ENCODE measurements at regions not wholly inside any gene's neighbourhood (a gene's known extent, or its start where the extent isn't known, plus 50 kb on each side); places are given as distances from the start of the nearest gene placed in this dataset.

DNA sequence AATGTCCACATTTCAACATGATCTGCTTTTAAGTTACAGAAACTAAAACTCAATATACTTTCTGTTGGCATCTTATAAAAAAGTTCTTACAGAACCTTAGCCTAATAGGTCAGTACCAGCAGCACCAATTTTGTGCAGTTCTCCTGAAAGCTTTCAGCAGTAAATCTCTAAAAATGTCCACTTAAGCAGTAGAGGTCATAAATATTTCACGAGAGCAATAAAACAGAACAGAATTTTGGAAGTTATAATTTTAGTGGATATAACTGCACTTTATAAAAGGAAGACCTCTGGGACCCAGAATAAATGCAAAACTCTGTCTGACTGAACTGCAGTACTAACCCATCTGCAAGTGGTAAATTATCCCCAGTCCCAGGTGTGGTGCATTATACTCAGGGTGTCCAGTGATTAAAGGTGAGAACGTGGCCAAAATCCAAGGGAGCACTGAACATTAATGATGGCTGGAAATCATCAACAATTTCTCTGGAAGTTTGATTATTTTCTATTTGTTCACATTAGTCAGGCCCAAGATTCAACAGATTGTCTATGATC is 172.6 kb upstream of the RSPO3 start:
- no peaks in the 10 kb centered on the region for H3K36me3 ChIP-seq (ENCODE audit: insufficient read depth, low read length)
- no peaks in the 10 kb centered on the region for H3K9me3 ChIP-seq (ENCODE audit: insufficient read depth, low read depth, low read length)
- no peaks in the 10 kb centered on the region for H3K9me2 ChIP-seq (replicated peaks; ENCODE audit: low read depth, low read length)
- no peak overlapping the region for H2AFZ ChIP-seq (ENCODE audit: low read length)
- H3K9ac ChIP-seq (ENCODE audit: low read depth, low read length, poor library complexity, severe bottlenecking) = no peak overlapping the region
- TF ChIP-seq EZH2phosphoT487 (IDR thresholded peaks at IDR 0.05; ENCODE audit: borderline replicate concordance) = no peak
- TF ChIP-seq, protein P1, sequence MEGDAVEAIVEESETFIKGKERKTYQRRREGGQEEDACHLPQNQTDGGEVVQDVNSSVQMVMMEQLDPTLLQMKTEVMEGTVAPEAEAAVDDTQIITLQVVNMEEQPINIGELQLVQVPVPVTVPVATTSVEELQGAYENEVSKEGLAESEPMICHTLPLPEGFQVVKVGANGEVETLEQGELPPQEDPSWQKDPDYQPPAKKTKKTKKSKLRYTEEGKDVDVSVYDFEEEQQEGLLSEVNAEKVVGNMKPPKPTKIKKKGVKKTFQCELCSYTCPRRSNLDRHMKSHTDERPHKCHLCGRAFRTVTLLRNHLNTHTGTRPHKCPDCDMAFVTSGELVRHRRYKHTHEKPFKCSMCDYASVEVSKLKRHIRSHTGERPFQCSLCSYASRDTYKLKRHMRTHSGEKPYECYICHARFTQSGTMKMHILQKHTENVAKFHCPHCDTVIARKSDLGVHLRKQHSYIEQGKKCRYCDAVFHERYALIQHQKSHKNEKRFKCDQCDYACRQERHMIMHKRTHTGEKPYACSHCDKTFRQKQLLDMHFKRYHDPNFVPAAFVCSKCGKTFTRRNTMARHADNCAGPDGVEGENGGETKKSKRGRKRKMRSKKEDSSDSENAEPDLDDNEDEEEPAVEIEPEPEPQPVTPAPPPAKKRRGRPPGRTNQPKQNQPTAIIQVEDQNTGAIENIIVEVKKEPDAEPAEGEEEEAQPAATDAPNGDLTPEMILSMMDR (conservative IDR thresholded peaks at IDR 0.05; ENCODE audit: low read length) = no peak
- H3F3A ChIP-seq (ENCODE audit: low read depth) = no peaks in the 10 kb centered on the region
- H3K4me3 ChIP-seq (ENCODE audit: low read length, poor library complexity, severe bottlenecking) = no peak overlapping the region
- H3K4me1 ChIP-seq (ENCODE audit: insufficient read depth, low read length, poor library complexity, severe bottlenecking) = no peaks in the 10 kb centered on the region
- H3K27me3 ChIP-seq (ENCODE audit: insufficient read depth, low read length, poor library complexity, severe bottlenecking) = no peaks in the 10 kb centered on the region
- H3K79me2 ChIP-seq (ENCODE audit: insufficient read depth, low read length) = no peaks in the 10 kb centered on the region
- H4K20me1 ChIP-seq (ENCODE audit: insufficient read depth, low read length, poor library complexity, severe bottlenecking) = no peaks in the 10 kb centered on the region
- no peak overlapping the region for H3K4me2 ChIP-seq (ENCODE audit: low read depth, low read length, poor library complexity, severe bottlenecking)

DNA sequence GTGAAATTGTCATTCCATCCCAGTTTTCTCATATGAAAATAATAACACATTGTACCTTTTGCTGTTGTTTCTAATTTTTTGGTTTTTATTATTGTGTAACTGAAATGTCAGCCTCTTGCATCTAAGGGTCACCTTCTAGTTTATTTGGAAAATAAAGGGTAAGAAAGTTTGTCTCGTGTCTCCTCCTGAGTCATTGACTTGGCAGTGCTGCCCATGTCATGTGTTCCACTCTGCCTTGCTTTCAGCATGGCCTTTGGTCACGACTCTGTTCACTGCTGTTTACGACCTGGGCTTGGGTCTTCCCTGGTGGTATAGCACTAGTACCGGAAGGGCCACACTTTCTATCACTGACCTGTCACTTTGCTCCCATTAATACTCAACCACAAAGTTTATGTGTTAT is 171.4 kb upstream of the RSPO3 start:
- H3K36me3 ChIP-seq (ENCODE audit: insufficient read depth, low read length) = no peaks in the 10 kb centered on the region
- H3K4me1 ChIP-seq (ENCODE audit: insufficient read depth, low read length, poor library complexity, severe bottlenecking) = no peaks in the 10 kb centered on the region
- H3K9me3 ChIP-seq (ENCODE audit: insufficient read depth, low read depth, low read length) = no peaks in the 10 kb centered on the region
- no peaks in the 10 kb centered on the region for H4K20me1 ChIP-seq (ENCODE audit: insufficient read depth, low read length, poor library complexity, severe bottlenecking)
- no peak overlapping the region for H3K4me3 ChIP-seq (ENCODE audit: low read length, poor library complexity, severe bottlenecking)
- TF ChIP-seq, protein P1 (conservative IDR thresholded peaks at IDR 0.05; ENCODE audit: low read length) = no peak
- no peak for TF ChIP-seq EZH2phosphoT487 (IDR thresholded peaks at IDR 0.05; ENCODE audit: borderline replicate concordance)
- no peaks in the 10 kb centered on the region for H3F3A ChIP-seq (ENCODE audit: low read depth)
- no peak overlapping the region for H2AFZ ChIP-seq (ENCODE audit: low read length)
- no peak overlapping the region for H3K4me2 ChIP-seq (ENCODE audit: low read depth, low read length, poor library complexity, severe bottlenecking)
- H3K79me2 ChIP-seq (ENCODE audit: insufficient read depth, low read length) = no peaks in the 10 kb centered on the region
- no peaks in the 10 kb centered on the region for H3K9me2 ChIP-seq (replicated peaks; ENCODE audit: low read depth, low read length)
- H3K9ac ChIP-seq (ENCODE audit: low read depth, low read length, poor library complexity, severe bottlenecking) = no peak overlapping the region
- no peaks in the 10 kb centered on the region for H3K27me3 ChIP-seq (ENCODE audit: insufficient read depth, low read length, poor library complexity, severe bottlenecking)

DNA sequence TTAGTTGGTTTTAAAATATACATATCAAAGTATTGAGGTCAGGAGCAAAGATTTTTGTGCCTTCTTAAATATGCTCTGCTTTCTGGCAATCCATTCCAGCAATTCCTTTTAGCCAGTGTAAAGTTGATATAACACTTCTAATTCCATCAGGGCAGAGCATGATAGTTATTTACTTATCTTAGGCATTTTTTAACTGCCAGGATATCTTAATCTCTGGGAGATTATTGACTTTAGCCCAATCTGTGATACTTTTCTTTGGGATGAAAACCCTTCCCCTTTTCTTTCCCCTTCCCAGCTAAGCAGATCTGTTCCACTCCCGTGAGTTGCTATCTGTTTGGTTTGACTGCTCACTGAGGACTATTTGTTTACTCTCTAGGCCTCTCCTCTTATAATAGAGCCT is 168.7 kb upstream of the RSPO3 start:
- H3K27me3 ChIP-seq (ENCODE audit: insufficient read depth, low read length, poor library complexity, severe bottlenecking) = no peaks in the 10 kb centered on the region
- H3K9ac ChIP-seq (ENCODE audit: low read depth, low read length, poor library complexity, severe bottlenecking) = no peak overlapping the region
- H3F3A ChIP-seq (ENCODE audit: low read depth) = no peaks in the 10 kb centered on the region
- H3K36me3 ChIP-seq (ENCODE audit: insufficient read depth, low read length) = no peaks in the 10 kb centered on the region
- H3K9me2 ChIP-seq (replicated peaks; ENCODE audit: low read depth, low read length) = no peaks in the 10 kb centered on the region
- H3K4me2 ChIP-seq (ENCODE audit: low read depth, low read length, poor library complexity, severe bottlenecking) = no peak overlapping the region
- no peak overlapping the region for H3K4me3 ChIP-seq (ENCODE audit: low read length, poor library complexity, severe bottlenecking)
- no peaks in the 10 kb centered on the region for H3K4me1 ChIP-seq (ENCODE audit: insufficient read depth, low read length, poor library complexity, severe bottlenecking)
- no peak overlapping the region for H2AFZ ChIP-seq (ENCODE audit: low read length)
- TF ChIP-seq EZH2phosphoT487 (IDR thresholded peaks at IDR 0.05; ENCODE audit: borderline replicate concordance) = no peak
- no peaks in the 10 kb centered on the region for H3K79me2 ChIP-seq (ENCODE audit: insufficient read depth, low read length)
- H3K9me3 ChIP-seq (ENCODE audit: insufficient read depth, low read depth, low read length) = no peaks in the 10 kb centered on the region
- H4K20me1 ChIP-seq (ENCODE audit: insufficient read depth, low read length, poor library complexity, severe bottlenecking) = no peaks in the 10 kb centered on the region

DNA sequence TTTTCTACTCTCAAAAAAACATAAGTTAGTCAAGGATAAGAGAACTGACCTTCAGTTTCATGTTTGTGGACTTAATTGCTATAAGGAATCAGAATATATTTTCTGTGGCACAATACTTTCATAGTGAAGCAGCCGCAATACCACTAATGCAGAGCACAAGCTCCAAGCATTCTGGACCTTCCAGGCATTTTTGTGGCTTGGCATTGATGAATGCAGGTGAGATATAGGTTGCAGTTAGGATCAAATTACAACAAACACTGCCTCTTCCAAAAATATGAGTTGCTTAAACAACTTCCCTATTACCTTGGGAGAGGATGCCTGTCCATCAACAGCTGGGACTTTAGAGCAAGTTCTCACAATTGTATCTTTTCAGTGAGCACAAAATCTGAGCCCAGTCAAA is 162.8 kb upstream of the RSPO3 start:
- TF ChIP-seq, protein P1 (conservative IDR thresholded peaks at IDR 0.05; ENCODE audit: low read length) = no peak
- no peak for TF ChIP-seq EZH2phosphoT487 (IDR thresholded peaks at IDR 0.05; ENCODE audit: borderline replicate concordance)
- Histone ChIP-seq H3K9me2 (replicated peaks; ENCODE audit: low read depth, low read length) (no peaks in the 10 kb centered on the region), H3K9me3 (ENCODE audit: insufficient read depth, low read depth, low read length) (no peaks in the 10 kb centered on the region), H4K20me1 (ENCODE audit: insufficient read depth, low read length, poor library complexity, severe bottlenecking) (no peaks in the 10 kb centered on the region), H3F3A (ENCODE audit: low read depth) (no peaks in the 10 kb centered on the region), H3K9ac (ENCODE audit: low read depth, low read length, poor library complexity, severe bottlenecking) (no peak overlapping the region), H3K79me2 (ENCODE audit: insufficient read depth, low read length) (no peaks in the 10 kb centered on the region), H3K4me3 (ENCODE audit: low read length, poor library complexity, severe bottlenecking) (no peak overlapping the region), H3K4me1 (ENCODE audit: insufficient read depth, low read length, poor library complexity, severe bottlenecking) (no peaks in the 10 kb centered on the region), H3K27me3 (ENCODE audit: insufficient read depth, low read length, poor library complexity, severe bottlenecking) (no peaks in the 10 kb centered on the region), H3K36me3 (ENCODE audit: insufficient read depth, low read length) (no peaks in the 10 kb centered on the region), H2AFZ (ENCODE audit: low read length) (no peak overlapping the region), H3K4me2 (ENCODE audit: low read depth, low read length, poor library complexity, severe bottlenecking) (no peak overlapping the region)
